GM08714 (cell line): ENCODE measurements at regions not wholly inside any gene's neighbourhood (a gene's known extent, or its start where the extent isn't known, plus 50 kb on each side); places are given as distances from the start of the nearest gene placed in this dataset.
"Not testable (repeated sequence)": the region's sequence is repeated elsewhere in the genome, so short reads cannot be mapped to it uniquely, and the experiment has no call there.

Source experiments
- H3K4me3 ChIP-seq: fragments of 200-500 bp; sonication (Bioruptor generic); 2 replicates; pipeline ENCODE4 v1.5.1; 2014; ENCODE audit warnings: mild to moderate bottlenecking, low read length, inconsistent platforms
- ZNF274 ChIP-seq: IDR thresholded peaks from 2 replicates; pipeline ENCODE4 v1.6.1; 2012; ENCODE audit warnings: mild to moderate bottlenecking, low read depth, low read length

DNA sequence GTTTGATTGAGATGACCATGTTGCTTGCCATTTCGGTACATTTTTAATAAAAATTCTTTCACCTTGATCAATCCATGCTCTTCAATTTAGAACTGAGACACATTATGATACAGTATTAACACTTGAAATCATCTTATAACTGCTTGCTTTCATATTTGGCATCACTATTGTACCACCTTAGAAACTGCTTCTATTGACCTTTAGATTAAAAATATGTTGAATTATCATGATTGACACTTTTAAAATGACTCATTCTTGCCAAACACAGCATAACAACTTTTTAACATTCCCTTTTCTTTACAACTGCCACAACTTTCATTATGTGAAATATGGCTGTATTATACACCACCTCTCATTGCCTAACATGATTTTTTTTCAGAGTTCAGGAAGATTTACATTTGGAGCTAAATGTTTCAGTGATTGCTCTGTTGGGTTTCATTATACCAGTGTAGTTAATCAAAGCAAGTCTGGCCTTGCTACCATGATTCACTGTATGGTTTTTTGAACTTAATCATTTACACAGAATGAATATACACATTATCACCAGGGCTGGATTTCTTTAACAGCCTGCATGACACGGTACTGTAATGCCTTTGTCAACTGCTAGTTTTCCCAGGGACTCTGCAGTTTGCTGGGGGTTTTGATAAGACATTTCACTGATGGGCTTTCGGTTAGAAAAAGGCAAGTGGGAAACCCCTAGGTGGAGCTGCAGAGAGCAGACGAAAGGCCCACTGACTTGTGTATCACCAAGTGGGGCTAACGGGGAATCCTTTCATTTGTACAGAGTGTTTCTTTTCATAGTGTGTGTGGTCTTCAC, 93.6 kb upstream of the TLE4 start:
- no peak for TF ChIP-seq ZNF274
- H3K4me3 ChIP-seq: no peak overlapping the region

DNA sequence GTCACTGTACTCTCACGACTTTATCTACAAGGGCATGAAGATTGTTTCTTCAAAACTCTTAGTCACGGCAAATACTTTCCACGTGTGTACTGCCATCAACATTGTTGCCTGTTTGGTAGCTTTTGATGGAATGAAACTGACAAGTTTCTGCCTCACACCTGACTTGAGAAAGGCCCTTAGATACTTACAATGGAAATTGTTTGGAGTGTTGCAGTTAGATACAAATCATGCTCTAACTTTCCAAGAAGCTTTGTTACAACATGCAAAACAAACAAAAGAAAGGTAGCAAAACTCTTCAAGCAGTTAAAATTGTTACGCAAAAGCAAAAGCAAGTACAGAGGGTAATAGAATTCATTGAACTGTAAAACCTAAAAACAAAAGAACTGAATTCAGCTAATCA, 91.1 kb upstream of the TLE4 start:
- TF ChIP-seq ZNF274: no peak
- H3K4me3 ChIP-seq: no peak overlapping the region

DNA sequence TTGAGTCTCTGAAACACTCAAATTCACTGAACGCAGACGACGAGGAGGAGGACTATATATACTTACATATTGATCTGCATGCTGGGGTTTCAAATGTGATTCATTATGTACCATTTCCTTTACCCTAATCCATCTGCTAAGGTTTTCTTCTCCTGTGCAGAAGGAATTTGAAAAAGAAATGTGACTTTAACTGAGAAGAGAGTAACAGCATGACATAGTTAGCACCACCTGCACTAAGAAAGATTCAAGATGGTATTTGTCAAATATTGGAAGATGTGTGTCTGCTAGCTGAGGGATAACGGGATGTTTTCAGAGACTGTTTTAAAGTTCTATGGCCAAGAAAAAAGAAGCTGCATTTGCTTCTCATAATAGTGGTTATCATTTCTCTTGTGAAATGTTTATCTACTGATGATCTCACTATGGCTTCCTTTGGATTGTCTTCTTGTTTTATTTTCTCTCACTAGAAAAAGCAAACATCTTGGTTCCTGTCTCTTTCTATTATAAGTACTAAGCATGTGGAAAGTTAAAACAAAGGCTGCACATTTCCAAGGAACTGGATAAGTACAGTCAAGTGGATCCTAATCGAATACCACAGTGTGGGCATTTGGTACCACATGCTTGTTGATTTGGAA, 89.8 kb upstream of the TLE4 start:
- no peak for TF ChIP-seq ZNF274
- no peak overlapping the region for H3K4me3 ChIP-seq

DNA sequence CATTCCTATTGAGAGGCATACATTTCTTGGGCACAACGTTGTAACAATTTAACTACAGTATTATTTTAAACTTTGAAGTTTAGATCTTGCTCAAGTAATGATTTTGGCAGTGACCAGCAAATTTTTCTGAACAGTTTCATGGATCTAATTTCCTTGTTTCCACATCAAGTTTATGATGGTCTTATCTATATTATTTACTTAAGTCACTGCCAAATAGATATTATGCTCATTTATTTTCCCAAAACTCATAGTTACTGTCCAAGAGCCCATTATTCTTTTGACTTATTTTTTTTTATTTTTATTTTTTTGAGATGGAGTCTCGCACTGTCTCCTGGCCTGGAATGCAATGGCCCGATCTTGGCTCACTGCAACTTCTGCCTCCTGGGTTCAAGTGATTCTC, 86.5 kb upstream of the TLE4 start:
- no peak for TF ChIP-seq ZNF274
- H3K4me3 ChIP-seq: no peak overlapping the region

DNA sequence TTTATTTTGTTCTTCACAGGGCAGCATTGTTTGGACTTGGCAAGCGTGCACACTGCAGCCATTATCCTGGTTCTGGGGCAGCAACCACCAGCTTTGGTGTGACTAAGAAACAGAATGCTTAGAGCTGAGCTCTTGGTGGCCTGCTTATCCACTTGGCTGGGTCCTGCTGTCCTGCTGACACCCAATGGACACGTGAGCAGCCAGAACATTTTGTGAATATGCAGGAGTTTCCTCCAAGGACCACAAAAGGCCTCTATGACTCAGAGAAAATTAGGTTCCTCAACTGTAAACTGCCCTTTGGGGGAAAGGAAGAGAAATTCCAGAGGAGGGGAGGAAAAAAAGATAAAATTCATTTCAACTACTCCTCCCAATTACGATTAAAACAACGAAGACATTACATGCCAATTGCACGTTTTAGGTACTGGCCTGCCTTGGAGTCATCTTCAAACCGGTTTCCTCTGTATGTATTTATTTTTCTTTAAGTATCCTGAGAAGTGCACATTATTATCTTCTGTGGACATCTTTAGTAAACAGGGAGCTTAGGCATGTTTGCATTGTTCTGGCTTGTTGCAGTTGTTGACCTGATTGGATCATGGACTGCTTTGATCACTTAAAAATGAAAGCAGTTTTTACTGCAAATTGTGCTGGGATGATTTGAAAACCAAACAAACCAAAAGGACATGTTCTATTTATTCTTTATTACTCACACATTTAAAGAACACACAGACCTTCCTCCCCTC, 82.3 kb upstream of the TLE4 start:
- no peak for TF ChIP-seq ZNF274
- H3K4me3 ChIP-seq: no peak overlapping the region

DNA sequence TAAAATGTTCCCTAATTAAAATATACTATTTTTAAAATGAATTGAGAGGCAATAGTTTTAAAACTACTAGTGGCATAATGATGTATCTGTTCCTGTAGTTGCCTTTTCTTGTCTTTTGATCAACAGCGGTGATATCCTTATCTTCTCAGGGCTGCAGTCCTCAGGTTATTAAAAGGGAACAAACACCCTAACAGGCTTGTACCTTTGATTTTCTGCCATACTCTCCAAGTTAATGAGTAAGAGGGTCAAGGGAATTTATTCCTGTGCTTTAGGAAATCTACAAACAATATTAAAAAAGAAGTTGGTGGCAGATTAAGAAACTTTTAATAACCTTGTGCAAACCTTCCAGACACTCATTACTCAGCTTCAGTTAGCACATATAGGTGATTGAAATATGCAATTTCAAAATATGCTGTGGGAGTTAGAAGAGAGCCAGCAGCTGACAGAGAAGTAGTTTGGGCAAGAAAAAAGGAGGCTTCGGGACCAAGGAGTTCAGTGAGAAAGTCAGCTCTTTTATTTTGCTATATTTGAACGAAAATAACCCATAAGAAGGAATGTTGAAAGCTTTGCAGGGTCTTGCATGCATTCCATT, 81.0 kb upstream of the TLE4 start:
- TF ChIP-seq ZNF274: no peak
- H3K4me3 ChIP-seq: no peak overlapping the region

DNA sequence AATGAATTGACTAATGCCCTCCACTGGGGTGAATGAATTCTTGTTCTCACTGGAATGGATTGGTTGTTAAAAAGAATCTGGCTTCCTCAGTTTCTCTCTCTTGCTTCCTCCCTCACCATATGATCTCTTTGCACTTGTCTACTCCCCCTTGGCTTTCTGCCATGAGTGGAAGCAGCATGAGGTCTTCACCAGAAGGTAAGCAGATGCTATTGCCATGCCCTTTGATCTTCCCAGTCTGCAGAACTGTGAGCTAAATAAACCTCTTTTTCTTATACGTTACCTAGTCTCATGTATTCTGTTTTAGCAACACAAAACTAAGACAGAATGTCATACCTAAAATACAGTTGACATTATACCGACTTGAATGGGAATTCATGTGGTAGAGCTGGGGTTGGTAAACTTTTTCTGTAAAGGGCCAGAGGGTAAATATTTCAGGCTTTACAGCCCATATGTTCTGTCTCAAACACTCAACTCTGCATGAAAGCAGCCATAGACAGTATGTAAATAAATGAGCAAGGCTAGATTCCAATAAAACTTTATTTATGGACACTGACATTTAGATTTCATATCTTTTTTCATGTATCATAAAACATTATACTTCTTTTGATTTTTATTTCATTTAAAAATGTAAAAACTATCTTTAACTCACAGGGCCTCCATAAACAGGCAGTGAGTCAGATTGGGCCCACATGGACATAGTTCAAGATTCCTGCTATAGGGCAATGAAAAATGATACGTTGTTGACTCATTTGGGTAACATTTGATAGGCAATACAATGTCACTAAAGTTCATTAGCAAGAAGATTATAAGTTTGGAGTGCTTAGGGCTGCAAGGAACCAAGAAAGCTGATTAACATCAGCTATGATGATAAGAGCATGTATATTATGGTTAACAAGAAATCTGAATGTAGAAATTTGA, 79.4 kb upstream of the TLE4 start:
- no peak overlapping the region for H3K4me3 ChIP-seq
- TF ChIP-seq ZNF274: no peak

DNA sequence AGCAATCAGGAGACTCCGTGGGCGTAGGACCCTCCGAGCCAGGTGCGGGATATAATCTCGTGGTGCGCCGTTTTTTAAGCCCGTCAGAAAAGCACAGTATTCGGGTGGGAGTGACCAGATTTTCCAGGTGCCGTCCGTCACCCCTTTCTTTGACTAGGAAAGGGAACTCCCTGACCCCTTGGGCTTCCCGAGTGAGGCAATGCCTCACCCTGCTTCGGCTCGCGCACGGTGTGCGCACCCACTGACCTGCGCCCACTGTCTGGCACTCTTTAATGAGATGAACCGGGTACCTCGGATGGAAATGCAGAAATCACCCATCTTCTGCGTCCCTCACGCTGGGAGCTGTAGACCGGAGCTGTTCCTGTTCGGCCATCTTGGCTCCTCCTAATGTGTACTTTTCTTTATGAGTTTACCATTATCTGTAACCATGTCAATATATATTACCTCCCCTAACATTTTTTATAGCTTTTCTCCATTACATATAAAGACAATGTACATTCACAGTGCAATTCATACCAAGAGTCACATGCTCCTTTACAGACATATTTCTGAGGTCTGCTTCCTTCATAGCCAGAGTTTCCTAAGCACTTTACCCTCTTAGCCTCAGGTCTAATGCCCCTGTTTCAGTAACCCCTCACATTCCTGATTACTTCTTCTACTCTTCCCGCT, 71.4 kb upstream of the TLE4 start:
- H3K4me3 ChIP-seq: not testable (repeated sequence)

DNA sequence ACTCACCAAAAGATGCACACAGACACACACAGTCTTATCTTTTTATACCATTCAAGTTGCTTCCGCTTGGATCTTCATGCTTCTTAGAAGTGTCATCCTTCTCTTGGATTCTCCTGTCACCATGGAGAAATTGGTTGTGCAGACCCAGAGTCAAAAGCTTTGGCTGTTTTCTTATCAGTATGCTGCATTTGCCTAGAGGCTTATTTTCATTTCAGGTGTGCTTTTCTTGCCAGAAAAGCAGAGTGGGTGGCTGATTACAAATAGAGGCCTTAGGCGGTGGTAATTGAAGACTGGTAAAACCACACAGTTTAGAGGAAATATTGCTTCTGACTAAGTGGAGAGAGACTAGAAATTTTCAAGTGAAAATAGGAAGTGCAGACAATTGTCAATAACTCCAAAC, 70.2 kb upstream of the TLE4 start:
- no peak overlapping the region for H3K4me3 ChIP-seq
- no peak for TF ChIP-seq ZNF274

DNA sequence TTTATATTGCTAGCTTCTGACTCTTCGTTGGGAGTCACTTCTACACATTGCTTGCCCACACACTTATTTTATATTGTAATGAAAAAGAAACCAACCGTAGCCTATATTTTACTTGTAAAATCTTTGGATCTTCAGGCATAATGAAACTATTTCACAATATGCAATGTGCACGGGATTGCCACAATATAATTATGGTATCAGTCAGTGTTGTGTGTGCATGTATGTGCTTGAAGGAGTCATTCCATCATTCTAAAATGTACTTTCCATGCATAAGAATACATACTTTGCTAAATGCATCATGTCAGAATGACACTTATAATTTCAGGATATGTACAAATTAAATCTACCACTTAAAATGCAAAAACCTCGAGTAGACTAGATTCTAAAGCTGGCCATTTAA, 64.0 kb upstream of the TLE4 start:
- no peak for TF ChIP-seq ZNF274
- H3K4me3 ChIP-seq: no peak overlapping the region

DNA sequence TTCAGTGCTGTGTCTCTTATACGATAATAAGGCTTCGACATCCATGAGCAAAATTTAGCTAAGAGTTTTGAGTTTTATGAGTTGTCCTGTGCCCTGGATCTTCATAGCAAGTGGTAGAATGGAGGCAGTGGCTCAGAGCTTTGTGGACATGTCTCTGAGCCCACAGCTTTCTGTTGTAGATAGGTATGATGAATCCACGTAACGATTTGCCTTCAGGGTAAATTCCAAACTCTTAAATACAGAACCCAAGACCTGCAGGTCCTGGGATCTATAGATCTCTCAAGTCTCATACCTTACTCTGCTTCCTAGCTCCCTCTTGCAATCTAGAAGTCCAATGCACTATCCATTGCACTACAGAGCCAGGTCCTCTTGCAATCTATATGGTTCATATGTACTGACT, 59.5 kb upstream of the TLE4 start:
- no peak overlapping the region for H3K4me3 ChIP-seq
- TF ChIP-seq ZNF274: no peak
